ENCODE measurements at regions not wholly inside any gene's neighbourhood (a gene's known extent, or its start where the extent isn't known, plus 50 kb on each side); places are given as distances from the start of the nearest gene placed in this dataset.
"Not testable (repeated sequence)": the region's sequence is repeated elsewhere in the genome, so short reads cannot be mapped to it uniquely, and the experiment has no call there.

GRCh38 chr9:75359638-75360037 lies 271.3 kb downstream of the OSTF1 start:
- DNase-seq, result no peak
- H3K4me1 ChIP-seq, result no peaks in the 10 kb centered on the region
- TF ChIP-seq, protein P1, sequence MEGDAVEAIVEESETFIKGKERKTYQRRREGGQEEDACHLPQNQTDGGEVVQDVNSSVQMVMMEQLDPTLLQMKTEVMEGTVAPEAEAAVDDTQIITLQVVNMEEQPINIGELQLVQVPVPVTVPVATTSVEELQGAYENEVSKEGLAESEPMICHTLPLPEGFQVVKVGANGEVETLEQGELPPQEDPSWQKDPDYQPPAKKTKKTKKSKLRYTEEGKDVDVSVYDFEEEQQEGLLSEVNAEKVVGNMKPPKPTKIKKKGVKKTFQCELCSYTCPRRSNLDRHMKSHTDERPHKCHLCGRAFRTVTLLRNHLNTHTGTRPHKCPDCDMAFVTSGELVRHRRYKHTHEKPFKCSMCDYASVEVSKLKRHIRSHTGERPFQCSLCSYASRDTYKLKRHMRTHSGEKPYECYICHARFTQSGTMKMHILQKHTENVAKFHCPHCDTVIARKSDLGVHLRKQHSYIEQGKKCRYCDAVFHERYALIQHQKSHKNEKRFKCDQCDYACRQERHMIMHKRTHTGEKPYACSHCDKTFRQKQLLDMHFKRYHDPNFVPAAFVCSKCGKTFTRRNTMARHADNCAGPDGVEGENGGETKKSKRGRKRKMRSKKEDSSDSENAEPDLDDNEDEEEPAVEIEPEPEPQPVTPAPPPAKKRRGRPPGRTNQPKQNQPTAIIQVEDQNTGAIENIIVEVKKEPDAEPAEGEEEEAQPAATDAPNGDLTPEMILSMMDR (IDR thresholded peaks at IDR 0.05), result no peak
- TF ChIP-seq POLR2A (IDR thresholded peaks at IDR 0.05) (no peak), EP300 (IDR thresholded peaks at IDR 0.05) (no peak), POLR2AphosphoS5 (IDR thresholded peaks at IDR 0.05) (no peak)
- no peak overlapping the region for H3K4me3 ChIP-seq
- no peaks in the 10 kb centered on the region for H3K36me3 ChIP-seq
- 73 to 83% (median 80%) methylated on average over 3 of the region's 3 CpGs for WGBS, 5 donors
- peaks cover 0 to 30% (median 18%) of the 10 kb centered on the region in 4 donors for H3K9me3 ChIP-seq
- no peak overlapping the region for H3K27ac ChIP-seq
- intact Hi-C loops (cut with DNase I; ENCODE audit: low total_unique reads), result no loop called here
- no peaks in the 10 kb centered on the region for H3K27me3 ChIP-seq

- Histone ChIP-seq H3K4me1 (no peaks in the 10 kb centered on the region), H3K36me3 (no peaks in the 10 kb centered on the region), H3K4me3 (no peak overlapping the region), H3K27me3 (no peaks in the 10 kb centered on the region), H3K9me3 (peaks cover 0 to 30% (median 18%) of the 10 kb centered on the region in 4 donors), H3K27ac (no peak overlapping the region)
- TF ChIP-seq POLR2A (IDR thresholded peaks at IDR 0.05), result no peak
- no peak for TF ChIP-seq POLR2AphosphoS5 (IDR thresholded peaks at IDR 0.05)
- TF ChIP-seq, protein P1 (IDR thresholded peaks at IDR 0.05), result no peak
- TF ChIP-seq EP300 (IDR thresholded peaks at IDR 0.05), result no peak
- intact Hi-C loops (cut with DNase I; ENCODE audit: low total_unique reads), result no loop called here
- no peak for DNase-seq
- 29 to 56% (median 41%) methylated on average over 3 of the region's 3 CpGs for WGBS, 5 donors
Observed at GRCh38 chr9:75360252-75360651, 271.9 kb downstream of the OSTF1 start.

DNA sequence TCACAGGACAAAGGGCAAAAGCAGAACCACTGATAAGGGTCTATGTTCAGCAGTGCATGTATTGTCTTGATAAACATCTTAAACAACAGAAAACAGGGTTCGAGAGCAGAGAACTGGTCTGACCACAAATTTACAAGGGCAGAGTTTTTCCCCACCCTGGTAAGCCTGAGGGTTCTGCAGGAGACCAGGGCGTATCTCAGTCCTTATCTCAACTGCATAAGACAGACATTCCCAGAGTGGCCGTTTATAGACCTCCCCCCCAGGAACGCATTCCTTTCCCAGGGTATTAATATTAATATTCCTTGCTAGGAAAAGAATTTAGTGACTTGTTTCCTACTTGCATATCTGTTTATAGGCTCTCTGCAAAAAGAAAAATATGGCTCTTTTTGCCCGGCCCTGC lies 274.1 kb downstream of the OSTF1 start:
- intact Hi-C loops (cut with DNase I; ENCODE audit: low total_unique reads); H3K36me3 ChIP-seq; H3K27ac ChIP-seq; DNase-seq; H3K27me3 ChIP-seq; H3K4me3 ChIP-seq; H3K4me1 ChIP-seq: not testable (repeated sequence)
- 75 to 86% (median 77%) methylated on average over 5 of the region's 5 CpGs for WGBS, 5 donors
- H3K9me3 ChIP-seq, result peaks cover 0 to 30% (median 17%) of the 10 kb centered on the region in 4 donors

DNA sequence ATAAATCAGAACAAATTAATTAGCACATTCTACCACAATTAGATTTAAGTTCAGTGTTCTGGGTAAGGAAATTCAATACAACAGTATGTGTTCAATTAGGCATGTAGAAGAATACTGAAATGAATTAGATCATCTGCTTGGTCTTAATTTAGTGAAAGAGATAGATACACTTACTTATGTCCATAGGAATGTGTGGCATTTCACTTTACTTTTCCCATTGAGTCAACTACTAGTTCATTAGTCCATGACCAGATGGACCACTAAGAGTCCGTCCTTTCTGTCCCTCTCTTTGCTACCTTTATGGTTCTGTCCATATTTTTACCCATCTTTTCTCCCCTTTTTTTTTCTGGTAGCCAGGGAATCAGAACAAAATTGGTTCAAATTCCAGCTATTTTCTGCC lies 276.9 kb downstream of the OSTF1 start:
- H3K4me1 ChIP-seq, result no peaks in the 10 kb centered on the region
- intact Hi-C loops (cut with DNase I; ENCODE audit: low total_unique reads), result no loop called here
- H3K9me3 ChIP-seq, result peaks cover 0 to 30% (median 17%) of the 10 kb centered on the region in 4 donors
- H3K27ac ChIP-seq, result no peak overlapping the region
- no peak overlapping the region for H3K4me3 ChIP-seq
- no peak for DNase-seq
- no peaks in the 10 kb centered on the region for H3K27me3 ChIP-seq
- no peaks in the 10 kb centered on the region for H3K36me3 ChIP-seq
- TF ChIP-seq, protein P1 (IDR thresholded peaks at IDR 0.05), result no peak
- no peak for TF ChIP-seq POLR2A (IDR thresholded peaks at IDR 0.05)
- no peak for TF ChIP-seq EP300 (IDR thresholded peaks at IDR 0.05)
- no peak for TF ChIP-seq POLR2AphosphoS5 (IDR thresholded peaks at IDR 0.05)
- WGBS, 5 donors, result 60 to 85% (median 69%) methylated on average over 1 of the region's 1 CpG

DNA sequence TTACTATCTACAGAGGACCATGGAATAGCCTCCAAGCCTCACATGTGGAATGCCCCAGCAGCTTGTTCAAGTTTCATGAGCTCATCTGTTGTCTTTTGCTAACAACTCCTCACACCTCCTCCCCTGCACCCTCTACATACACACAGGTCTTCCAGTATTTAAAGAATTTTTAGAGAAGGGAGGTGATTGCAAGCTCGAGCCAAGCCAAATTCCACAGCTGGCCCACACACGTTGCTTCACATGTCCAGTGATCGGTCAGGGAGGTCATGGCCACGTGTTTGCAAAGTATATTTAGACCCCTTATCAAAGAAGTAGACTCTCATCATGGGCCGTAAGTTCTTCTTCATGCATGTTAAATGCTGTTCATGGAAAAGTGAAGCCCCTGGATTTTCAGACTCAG lies 281.7 kb downstream of the OSTF1 start:
- DNase-seq, result no peak
- intact Hi-C loops (cut with DNase I; ENCODE audit: low total_unique reads), result no loop called here
- no peaks in the 10 kb centered on the region for H3K36me3 ChIP-seq
- H3K27ac ChIP-seq, result no peak overlapping the region
- TF ChIP-seq, protein P1 (IDR thresholded peaks at IDR 0.05), result no peak
- TF ChIP-seq POLR2AphosphoS5 (IDR thresholded peaks at IDR 0.05) (no peak), EP300 (IDR thresholded peaks at IDR 0.05) (no peak), POLR2A (IDR thresholded peaks at IDR 0.05) (no peak)
- H3K4me1 ChIP-seq, result no peaks in the 10 kb centered on the region
- 22 to 39% (median 36%) methylated on average over 5 of the region's 5 CpGs for WGBS, 5 donors
- no peaks in the 10 kb centered on the region for H3K27me3 ChIP-seq
- no peak overlapping the region for H3K4me3 ChIP-seq
- H3K9me3 ChIP-seq, result peaks cover 0 to 7% (median 0%) of the 10 kb centered on the region in 4 donors

Data from stomach (tissue), 8 donors.